ENCODE measurements at regions not wholly inside any gene's neighbourhood (a gene's known extent, or its start where the extent isn't known, plus 50 kb on each side); places are given as distances from the start of the nearest gene placed in this dataset.

- TF ChIP-seq CTCF (conservative IDR thresholded peaks at IDR 0.05 in 1 of 2, IDR thresholded peaks at IDR 0.05 in 1 of 2; ENCODE audit: low read depth in 1 of 2, low read length in 2 of 2) (no peak), EZH2 (IDR thresholded peaks at IDR 0.05; ENCODE audit: low read length, missing control alignments) (no peak)
Measured at GRCh38 chr2:104620801-104621200, 233.1 kb upstream of the POU3F3 start.

Measured in fibroblast of lung (primary cell).